ENCODE measurements at regions not wholly inside any gene's neighbourhood (a gene's known extent, or its start where the extent isn't known, plus 50 kb on each side); places are given as distances from the start of the nearest gene placed in this dataset.

- TF ChIP-seq POLR2A (IDR thresholded peaks at IDR 0.05; ENCODE audit: low read length) (no peak), GATA1 (IDR thresholded peaks at IDR 0.05; ENCODE audit: low read depth, low read length) (no peak)
Measured at GRCh38 chr3:159451067-159451466, 537.6 kb upstream of the IL12A start.

All from erythroblast (primary cell).